ENCODE measurements at regions not wholly inside any gene's neighbourhood (a gene's known extent, or its start where the extent isn't known, plus 50 kb on each side); places are given as distances from the start of the nearest gene placed in this dataset.

DNA sequence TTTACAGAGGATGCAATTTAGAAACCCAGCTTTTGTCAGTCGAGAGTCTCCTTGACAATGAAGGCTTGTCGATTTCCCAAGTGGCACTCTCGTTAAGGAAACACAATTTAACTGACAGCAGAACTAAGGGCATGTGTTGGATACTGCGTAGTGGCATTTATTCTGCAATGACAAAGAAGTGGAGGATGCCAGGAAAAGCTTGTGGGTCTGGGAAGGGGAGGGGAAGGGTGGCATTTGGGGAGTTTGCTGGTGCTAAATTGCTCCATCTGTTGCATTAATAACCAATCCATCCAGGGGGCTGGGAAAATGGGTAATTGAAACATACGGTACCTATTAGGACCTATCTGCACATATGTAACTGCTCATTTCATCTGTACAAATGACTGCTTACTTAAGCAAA is 190.6 kb downstream of the NSG2 start:
- DNase-seq, result no peak

DNA sequence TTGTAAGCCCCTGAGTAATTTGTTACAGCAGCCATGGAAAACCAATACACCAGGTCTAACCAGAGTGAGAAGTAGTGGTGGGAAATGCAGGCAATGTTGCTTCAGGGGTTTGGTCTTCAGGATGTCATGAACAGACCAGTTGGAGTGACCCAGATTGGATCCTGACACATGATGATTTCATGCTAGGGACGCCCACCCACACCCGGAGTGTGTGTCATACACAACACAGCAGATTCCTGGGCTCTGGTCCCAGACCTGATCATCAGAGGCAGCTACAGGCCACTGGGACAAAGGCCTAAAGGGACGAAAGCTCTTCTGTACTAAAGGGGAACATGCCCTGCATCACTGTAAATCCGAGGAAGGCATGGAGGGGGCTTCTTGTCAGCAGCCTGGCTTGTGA is 194.2 kb downstream of the NSG2 start:
- DNase-seq, result no peak

DNA sequence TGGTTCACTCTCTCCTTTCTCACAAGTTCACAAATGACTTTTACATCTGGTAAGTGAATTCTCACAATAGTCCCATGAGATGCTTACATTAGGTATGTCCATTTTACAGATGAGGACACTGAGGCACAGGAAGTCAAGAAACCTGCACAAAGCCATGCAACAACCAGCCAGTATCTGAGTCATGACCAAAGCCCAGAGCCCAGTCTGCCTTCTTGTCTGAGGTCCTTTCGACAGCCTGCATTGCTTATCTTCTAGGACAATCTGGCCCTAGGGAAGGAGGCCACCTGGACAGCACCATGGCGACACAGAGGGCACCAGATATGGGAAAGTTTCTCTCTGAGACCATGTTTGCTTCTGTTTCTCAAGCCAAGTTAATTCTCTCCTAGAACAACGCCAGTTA is 197.1 kb downstream of the NSG2 start:
- no peak for DNase-seq

DNA sequence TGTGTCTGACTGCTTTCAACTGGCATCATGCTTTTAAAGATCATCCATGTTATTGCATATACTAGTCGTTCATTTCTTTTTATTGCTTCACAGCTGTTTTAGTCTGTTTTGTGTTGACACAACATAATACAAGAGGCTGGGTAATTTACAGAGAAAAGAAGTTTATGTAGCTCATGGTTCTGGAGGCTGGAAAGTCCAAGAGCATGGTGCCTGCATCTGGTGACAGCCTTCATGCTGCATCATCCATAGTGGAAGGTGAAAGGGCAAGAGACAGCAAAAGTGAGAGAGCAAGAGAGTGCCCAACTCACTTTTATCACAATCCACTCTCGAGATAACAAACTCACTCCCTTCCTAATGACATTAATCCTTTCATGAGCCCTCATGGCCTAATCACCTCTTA is 198.4 kb downstream of the NSG2 start:
- no peak for DNase-seq

DNA sequence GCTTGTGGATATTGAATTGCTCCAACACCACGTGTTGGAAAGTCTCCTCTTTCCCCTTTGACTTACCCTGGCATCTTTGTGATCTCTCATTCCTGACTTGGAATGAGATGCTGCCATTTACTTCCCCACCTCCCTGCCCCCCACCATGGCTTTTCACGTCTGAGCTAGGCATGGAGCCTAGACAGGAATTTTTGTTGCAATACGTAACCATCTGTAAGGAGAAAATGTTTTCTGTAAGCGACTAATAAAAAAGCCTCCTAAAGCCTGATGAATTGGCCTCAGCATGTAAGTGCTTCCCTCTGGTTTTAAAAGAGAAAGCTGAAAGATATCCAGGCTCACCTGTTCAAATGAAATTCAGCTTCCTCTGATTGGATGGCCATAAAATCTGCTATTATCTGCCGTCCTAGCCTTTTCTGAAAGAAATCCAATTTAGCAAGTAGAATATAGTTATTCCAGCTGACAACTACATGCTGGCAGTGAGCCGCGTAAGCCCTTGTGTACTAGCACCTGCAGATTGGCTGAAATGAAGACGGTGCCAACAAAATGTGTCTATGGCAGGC is 200.1 kb downstream of the NSG2 start:
- no peak for DNase-seq

DNA sequence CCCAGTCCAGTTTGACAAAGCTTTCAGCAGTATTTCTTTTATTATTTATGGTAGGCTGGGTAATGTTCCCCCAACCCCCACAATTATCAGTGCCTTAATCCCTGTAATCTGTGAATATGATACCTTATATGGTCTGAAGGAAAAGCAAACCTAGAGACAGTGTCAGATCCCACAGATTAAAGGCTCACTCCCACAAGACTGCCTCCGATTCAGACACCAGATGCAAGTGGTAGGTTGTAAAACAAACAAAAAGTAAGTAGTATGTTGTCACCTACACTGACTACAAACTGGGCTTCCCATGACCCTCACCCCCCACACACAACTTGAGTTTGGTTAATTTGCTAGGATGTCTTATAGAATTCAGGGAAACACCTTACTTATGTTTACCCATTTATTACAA is 201.2 kb downstream of the NSG2 start:
- no peak for DNase-seq

DNA sequence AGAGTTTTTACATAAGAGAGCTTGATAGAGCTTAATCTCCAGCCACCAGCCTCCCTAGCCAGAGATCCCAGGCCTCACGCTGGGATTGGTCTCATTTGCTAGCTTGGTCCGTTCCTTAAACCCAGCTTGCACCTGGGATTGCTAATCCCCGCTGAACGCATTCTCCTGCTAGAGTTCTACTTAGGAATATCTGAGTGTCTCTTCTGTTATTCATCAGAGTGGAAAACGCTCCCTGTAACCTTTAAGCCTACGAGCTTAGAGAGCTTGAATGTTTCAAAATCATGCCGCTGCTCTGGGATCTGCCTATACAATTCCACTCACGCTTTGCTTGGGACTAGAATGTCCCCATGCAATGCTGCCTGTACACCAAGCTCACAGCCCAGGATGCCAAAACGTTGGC is 201.8 kb downstream of the NSG2 start:
- DNase-seq, result no peak

DNA sequence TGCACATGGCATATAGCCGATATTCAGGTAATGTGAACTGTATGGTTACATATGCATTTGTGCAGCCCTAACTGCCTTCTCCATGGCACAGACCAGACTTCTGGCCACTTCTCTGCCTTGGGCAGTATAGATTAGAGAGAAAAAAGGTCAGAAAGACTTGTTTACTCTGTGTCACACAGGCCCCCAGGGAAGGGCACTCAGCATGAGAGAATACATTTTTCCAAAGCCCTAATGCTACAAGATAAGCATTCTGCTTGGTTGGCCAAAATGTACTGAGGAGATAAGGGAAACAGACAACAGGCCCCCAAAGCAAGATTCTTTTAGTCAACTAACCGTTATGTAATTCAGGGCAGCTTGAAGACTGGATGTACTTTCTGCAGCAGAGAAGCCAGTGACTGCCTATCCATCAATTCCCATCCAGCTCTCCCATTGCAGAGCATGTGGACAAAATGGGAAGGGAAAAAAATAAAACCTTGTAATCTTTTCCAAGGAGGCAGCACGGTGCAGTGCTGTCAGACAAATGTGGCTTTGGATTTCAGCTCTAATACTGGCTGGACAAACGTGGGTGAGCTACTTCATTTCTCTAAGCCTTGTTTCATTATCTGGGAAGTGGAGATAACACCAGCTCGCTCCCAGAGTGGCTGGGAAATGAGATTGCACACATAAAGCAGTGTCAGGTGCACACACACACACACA is 205.9 kb downstream of the NSG2 start:
- no peak for DNase-seq

DNA sequence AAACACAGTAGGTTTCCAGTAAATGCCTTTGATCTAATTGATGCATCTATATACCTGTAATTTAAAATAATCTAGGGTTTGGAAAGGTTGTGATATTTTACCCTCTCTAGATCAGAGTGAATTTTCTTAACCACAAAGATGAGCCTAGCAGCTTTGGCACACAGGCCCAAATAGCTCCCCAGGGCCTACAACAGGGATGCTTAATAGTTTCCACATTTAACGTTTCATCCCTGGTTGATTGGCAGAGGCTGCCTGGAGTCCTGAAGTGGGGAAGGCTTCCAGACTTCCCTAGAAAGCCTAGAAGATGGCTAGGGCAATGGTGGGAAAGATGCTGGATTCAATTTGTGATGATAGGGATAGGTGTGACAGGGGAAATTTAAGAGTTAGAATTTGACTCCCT is 206.6 kb downstream of the NSG2 start:
- DNase-seq, result no peak

DNA sequence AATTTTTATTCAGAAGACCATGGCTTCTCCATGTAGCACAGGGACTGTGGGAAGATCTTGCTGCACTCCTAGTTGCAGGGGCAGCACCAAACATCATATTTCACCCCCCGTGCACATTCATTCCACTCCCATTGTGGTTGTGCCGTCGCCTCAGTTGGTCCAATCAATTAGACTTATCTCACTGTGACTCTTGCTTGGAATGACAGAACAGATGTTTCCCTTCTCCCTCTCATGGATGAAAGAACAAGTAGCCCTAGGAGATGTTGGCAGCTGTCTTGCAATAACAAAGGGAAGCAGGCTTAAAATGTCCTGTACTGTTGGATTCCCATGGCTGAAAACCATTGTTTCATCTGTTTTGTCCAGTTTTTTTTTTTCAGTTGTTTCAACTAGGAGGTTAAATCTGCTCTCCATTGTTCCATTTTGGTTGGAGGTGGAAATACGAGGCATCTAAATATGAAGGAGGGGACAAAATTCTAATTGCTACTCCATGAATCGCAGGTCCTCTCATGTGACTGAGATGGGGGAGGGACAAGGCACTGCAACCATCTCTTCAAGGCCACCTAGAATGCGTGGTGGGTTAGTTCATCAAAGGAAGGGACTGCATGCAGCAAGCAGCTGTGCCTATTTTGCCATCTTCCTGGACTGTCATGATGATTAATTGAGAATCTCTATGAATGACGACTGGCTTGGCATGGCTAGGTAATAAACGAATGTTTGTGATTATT is 214.4 kb downstream of the NSG2 start:
- no peak for DNase-seq

DNA sequence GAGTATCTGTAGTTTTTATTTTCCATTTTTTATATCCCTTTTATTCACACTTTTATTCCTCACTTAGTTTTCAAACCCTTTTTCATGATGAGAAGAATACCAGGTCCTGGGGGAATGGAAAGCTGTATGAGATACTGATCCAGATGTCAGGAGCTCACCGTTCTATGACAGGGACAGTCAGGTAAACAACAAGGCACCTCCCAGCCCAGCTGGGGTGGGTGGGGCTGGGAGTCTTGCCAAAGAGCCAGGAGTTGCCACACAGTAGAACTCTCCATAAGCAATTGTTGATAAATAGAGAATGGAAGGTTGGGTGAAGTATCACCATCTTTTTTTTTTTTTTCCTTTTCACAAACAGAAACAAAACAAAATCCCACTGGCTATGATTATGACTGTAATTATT is 225.8 kb downstream of the NSG2 start:
- DNase-seq, result no peak

DNA sequence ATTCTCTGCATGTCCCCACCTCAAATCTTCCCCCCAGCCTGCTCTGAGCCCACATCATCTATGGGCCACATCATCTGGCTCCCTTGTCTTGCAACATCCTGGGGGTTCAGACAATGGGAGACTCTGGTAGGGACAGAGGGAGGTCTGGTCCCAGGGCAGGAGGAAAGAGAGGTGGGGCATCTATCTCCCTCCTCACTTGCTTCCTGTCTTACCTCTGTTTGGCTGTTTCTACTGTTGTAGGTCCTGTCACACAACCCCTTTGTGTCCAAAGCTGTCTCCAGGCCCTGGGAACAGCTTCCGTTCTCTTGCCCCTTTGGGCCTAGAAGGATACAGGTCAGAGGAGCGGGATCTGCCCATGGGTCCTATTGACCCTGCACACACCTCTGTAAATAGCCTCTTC is 227.2 kb downstream of the NSG2 start:
- no peak for DNase-seq

DNA sequence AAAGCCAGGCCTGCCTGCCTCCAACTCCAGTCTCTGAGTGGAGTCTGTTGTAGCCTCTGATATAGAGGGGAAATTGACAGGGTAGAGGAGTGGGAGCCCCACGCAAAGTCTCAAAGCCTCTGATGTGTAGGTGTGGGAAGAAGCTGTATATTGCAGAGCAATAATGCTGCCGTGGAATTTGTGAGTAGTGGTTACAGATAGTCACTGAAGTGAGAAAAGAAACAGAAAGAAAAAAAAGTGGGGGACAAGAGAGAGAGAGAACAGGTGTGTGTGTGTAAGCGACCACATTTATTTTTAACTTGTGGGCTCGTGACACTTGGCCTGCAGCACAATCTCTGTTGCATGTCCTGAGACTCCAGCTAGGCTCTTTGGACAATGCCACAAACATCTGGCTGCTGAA is 227.8 kb downstream of the NSG2 start:
- no peak for DNase-seq

DNA sequence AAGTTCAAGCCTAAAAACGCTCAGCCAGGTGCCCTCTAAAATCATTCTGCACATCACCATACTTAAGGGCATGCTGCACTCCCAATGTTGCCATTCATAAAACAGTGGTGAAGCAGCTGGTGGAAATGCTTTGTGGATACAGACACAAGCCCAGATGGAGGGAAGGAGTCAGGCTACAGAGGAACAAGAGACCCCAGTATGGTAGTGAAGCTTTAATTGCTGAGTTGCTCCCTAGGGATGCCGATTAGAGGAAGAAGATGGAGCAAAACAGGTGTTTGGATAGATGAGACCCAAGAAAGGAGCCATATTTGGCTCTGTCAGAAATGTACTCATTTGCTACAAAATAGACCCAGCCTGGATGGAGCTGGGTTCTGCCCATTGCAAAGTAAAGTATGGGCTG is 230.5 kb downstream of the NSG2 start:
- no peak for DNase-seq

DNA sequence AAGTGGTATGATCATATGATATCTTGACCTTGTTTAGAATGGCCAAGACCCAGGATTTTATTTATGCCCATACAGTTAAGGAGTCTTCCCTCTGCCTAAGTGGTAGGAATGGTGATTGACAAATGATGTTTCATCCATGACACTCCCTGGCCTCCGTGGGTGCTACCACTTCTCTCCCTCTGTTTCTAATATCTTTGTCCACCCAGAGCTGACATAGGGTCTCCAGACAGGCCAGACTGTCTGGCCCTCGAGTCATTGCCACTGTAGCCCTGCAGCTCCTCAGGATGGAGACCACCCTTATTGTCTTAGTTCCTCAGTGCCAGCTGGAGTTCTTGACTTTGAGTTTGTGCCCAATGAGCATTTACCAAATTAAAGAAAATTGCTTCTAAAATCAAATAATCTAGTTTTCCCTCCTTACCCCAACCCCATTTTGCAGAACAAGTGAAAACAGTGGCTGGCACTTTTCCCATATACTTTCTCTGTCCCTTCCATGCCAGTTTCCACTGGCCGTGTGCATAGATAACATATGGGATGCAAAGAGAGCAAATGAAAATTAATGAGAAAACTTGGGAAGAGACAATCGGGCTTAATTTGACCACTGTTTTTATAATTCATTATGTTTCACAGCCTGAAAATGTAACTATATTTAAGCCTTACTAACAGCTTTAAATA is 235.7 kb downstream of the NSG2 start:
- no peak for DNase-seq

DNA sequence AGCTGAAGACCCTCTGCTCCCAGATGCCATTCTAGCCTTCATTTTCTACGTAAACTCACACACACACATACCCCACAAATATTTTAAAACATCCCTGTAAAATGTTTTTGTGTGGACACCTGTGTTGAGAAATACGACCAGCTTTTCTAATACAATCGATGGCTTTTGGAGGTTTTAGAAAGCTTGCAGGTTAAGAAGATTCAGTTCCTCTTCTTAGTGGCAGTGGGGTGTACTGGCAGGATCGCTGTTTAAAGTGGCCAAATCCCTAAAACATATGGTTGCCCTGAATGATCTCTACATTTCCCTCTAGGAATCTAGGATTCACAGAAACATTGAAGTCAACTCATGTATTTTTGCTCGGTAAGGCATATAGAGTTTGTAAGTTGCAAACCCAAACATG is 236.3 kb downstream of the NSG2 start:
- no peak for DNase-seq

DNA sequence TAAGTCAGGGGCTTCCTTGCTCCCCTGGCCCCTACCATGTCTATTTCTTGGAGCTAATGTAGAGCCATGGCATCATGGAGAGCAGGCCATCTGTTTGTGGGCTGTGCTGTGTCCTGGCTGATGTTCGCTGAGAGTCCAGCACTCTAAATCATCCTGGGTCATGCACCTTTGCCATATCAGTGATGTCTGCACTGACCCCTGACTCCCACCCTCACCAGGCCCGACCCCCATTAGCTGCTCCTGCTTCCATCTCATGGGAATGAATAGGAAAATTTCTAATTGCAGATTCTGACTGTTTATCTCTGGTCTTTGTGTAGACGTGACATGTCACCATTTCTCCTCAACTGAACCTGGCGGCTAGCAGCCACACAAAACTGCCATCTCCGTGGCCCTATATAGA is 236.9 kb downstream of the NSG2 start:
- DNase-seq, result no peak

DNA sequence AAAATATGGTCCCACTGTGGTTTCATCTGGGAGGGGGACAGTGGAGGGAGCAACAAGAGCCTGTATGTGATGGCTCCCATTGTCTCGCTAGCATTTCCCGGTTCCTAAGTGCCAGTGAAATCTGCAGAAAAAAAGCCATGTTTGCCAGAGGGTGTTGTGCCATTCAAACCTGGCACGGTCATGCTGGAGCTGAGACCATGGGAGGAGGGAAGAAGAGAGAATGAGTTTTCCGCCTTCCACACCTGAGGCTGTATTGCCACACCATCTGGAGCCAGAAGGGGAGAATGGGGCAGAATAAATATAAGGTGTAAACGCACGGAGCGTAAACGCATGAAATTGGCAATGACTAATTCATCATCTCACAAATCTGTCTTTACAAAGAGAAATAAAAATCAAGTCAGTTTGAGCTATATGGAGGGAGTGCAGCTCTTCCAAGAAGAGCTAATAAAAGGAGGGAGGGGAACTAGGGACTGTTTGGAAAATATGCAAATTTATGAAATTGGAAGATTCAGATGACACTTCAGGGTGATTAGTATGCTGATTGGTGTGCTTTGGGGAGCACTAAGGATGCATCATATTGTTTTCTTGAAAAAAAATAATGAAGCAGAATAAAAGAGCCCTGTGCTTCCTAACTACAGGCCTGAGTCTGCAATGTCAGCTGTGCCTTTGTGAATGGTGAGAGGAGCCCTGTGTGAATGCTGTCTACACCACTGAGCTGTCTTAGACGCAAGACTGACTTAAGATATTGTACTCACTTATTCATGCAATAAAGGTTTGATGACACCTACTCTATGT is 237.9 kb downstream of the NSG2 start:
- no peak for DNase-seq

DNA sequence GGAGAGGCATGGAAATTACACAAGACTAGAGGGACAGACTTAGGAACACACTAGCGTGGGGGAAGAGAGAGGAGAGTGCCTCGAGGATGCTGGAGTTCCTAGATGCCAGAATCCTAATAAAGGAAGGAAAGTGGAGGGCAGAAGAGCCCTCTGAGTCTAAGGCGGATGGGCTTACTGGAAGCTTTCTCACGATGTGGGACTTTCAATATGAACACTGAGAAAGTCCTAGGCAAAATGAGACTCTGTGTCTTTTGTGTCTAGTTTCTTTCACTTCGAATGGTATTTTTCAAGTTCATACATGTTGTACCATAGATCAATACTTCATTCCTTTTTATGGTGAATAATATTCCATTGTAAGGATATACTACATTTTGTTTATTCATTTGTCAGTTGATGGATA is 239.4 kb downstream of the NSG2 start:
- no peak for DNase-seq

DNA sequence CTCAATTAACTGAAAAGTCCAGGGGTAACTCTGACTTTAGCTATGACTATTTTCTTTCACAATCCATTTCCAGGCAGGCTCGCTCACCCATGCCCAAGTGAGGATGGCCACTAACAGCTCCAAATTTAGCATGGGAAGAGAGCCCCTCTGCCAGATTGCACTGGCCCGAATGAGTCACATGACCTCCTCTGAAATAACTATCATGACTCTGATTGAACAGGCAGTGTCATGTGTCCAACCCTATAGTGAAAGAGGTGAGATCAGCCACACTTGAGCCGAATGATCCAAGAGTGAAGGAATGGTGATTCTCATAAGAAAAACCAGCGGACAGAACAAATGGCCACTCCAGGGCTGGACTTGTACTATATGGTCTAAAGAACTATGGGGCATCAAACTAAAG is 242.3 kb downstream of the NSG2 start:
- DNase-seq, result no peak

DNA sequence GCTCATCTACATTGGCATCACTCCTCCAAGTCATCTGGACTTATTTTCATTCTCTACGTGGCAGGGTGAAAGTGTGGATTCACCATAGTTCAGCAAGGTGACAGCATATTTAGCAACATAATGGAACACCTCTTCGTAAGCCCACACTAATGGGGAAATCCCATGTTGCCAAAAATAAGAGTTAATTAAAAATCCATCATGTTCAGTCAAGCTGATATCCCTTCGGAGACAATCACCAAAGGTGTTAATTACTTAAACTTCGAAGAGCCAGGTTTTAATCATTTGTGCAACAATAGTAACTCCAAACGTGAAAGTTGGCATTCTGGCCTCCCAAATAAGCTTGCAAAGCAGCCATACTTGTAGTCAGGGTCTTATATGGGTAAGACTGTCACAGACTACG is 242.9 kb downstream of the NSG2 start:
- no peak for DNase-seq

DNA sequence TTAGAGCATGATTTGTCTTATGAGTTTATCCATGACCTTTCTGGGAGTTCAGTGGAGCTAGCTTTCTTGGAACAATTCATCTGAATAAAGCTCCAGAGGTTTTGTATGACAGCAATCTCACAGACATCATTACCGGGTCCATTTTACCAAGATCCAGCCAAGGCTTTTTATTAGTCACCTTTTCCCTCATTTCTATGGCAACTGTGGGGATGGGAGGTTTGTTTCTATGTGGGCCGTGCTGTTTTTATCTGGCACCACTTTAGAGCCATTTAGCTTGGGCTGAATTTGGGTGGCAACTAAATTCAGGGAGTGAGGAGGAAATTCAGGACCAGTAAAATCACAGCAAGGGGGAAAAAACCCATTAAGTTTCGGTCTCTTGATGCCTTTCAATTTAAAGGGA is 245.7 kb downstream of the NSG2 start:
- no peak for DNase-seq

DNA sequence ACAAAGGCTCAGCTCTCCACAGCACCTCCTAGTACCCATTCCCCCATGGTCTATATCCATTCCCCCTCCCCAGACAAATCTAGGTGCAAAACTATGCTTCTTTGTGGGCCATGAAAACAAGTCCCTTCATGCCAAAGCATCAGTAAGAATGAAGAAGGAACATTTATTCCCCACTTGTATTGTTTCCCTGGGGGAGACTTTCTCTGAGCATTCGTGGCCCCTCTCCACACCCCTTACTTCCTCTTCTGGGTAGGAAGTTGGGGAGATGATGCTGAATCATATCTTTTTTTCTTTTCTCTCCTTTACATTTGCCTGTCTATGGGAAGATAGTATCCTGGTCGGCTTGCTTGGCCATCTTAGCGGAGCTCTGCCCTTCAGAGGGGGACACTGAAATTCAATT is 246.8 kb downstream of the NSG2 start:
- DNase-seq, result no peak
